Adrenal gland (tissue), 5 donors: ENCODE measurements at regions not wholly inside any gene's neighbourhood (a gene's known extent, or its start where the extent isn't known, plus 50 kb on each side); places are given as distances from the start of the nearest gene placed in this dataset.

Experiments used
- POLR2A ChIP-seq, 2 donors: fragments of 450-650 bp; IDR thresholded peaks; one replicate each; pipeline ENCODE4 v1.6.1; 2017; ENCODE audit warnings: antibody characterized with exemption in 2 of 2, mild to moderate bottlenecking in 2 of 2, moderate library complexity in 1 of 2
- TF ChIP-seq, protein P1 (sequence below), 6 experiments: fragments of 450-650 bp in 4 of 6; fragments of 200-600 bp in 2 of 6; sonication (generic) in 1 of 6; IDR thresholded peaks; 1 replicate in 5 of 6; 2 replicates in 1 of 6; pipeline versions ENCODE4 v1.5.1 to v1.8.0; 2016 to 2021; ENCODE audit warnings: antibody characterized with exemption in 6 of 6, mild to moderate bottlenecking in 2 of 6, moderate library complexity in 1 of 6
- donor health status: DM: no; HTN: no; CAD: no.

DNA sequence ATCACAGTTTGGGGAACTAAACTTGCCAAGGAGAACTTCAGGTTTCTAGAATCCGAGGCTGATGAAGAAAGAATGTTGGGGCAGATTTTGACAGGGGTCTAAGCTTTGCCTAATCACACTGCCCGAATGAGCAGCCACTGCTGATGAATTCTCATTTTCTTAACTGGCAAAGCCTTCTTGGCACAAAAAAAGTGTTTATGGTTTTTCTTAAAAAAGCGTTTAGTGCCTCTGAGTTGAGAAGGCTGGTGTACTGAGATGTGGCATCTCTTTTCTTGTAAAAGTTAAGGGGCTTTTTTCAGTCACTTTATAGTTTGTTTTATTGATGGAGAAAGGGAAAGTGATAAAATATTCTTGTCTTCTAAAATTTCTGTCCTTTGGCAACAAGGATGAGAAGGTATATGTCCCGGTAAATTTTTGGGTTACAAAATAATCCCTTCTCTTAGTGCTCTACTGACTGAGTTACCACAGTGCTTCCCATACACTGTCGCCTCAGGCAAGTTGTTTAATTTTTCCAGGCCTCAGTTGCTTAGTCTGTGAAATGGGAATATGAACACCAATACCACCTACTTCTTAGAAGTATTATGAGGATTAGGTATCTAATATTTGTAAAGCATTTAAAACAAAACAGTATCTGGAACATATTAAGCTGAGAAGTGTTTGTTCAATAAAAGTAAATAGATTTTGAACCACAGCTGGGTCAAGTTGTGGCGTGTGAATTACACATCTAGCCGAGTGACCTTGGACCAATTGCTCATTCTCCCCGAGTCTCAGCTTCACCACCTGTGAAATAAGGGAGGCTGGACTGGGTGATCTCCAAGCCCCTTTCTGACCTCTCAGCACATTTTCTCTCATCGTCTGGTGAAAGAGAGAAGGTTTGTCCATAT is 320.8 kb downstream of the HAPSTR1 start:
- no peak for TF ChIP-seq POLR2A (IDR thresholded peaks at IDR 0.05)
- TF ChIP-seq, protein P1, sequence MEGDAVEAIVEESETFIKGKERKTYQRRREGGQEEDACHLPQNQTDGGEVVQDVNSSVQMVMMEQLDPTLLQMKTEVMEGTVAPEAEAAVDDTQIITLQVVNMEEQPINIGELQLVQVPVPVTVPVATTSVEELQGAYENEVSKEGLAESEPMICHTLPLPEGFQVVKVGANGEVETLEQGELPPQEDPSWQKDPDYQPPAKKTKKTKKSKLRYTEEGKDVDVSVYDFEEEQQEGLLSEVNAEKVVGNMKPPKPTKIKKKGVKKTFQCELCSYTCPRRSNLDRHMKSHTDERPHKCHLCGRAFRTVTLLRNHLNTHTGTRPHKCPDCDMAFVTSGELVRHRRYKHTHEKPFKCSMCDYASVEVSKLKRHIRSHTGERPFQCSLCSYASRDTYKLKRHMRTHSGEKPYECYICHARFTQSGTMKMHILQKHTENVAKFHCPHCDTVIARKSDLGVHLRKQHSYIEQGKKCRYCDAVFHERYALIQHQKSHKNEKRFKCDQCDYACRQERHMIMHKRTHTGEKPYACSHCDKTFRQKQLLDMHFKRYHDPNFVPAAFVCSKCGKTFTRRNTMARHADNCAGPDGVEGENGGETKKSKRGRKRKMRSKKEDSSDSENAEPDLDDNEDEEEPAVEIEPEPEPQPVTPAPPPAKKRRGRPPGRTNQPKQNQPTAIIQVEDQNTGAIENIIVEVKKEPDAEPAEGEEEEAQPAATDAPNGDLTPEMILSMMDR (IDR thresholded peaks at IDR 0.05): no peak
